SK-N-MC (cell line): ENCODE measurements at regions not wholly inside any gene's neighbourhood (a gene's known extent, or its start where the extent isn't known, plus 50 kb on each side); places are given as distances from the start of the nearest gene placed in this dataset.

Source experiments
- DNase-seq: peaks from one replicate; pipeline ENCODE4 v3.0.0-alpha.2; 2011; ENCODE audit warnings: low read depth, low spot score
- H3K27ac ChIP-seq: fragments of 200-600 bp; sonication (generic); 2 replicates; pipeline ENCODE4 v1.5.1; 2016; ENCODE audit warnings: mixed run types
- H3K36me3 ChIP-seq: fragments of 200-600 bp; sonication (generic); 2 replicates; pipeline ENCODE4 v1.6.1; 2017; ENCODE audit warnings: antibody characterized with exemption, low read length, mixed read lengths; ENCODE audit not compliant: insufficient read depth
- H3K4me3 ChIP-seq: fragments of 200-600 bp; sonication (generic); 2 replicates; pipeline ENCODE4 v1.5.1; 2016
- H3K9ac ChIP-seq: fragments of 200-600 bp; sonication (generic); 2 replicates; pipeline ENCODE4 v1.8.0; 2017; ENCODE audit warnings: mixed run types, mixed read lengths; ENCODE audit not compliant: insufficient read length
- H3K9me3 ChIP-seq: fragments of 200-600 bp; sonication (generic); 2 replicates; pipeline ENCODE4 v1.6.1; 2017; ENCODE audit warnings: low read depth, mild to moderate bottlenecking, antibody characterized with exemption, low read length, moderate library complexity, mixed read lengths
- EZH2 ChIP-seq: fragments of 200-600 bp; sonication (generic); IDR thresholded peaks from one replicate; pipeline ENCODE4 v1.6.1; 2017; ENCODE audit warnings: antibody characterized with exemption
- FOXP2 ChIP-seq: optimal IDR thresholded peaks from 2 replicates; pipeline ENCODE3; 2011; ENCODE audit warnings: mild to moderate bottlenecking, moderate library complexity; ENCODE audit not compliant: insufficient read depth; ENCODE audit errors: extremely low read length, control extremely low read depth
- POLR2AphosphoS5 ChIP-seq: IDR thresholded peaks from 2 replicates; pipeline ENCODE4 v1.6.1; 2012; ENCODE audit warnings: mild to moderate bottlenecking, low read depth, low read length, borderline replicate concordance

DNA sequence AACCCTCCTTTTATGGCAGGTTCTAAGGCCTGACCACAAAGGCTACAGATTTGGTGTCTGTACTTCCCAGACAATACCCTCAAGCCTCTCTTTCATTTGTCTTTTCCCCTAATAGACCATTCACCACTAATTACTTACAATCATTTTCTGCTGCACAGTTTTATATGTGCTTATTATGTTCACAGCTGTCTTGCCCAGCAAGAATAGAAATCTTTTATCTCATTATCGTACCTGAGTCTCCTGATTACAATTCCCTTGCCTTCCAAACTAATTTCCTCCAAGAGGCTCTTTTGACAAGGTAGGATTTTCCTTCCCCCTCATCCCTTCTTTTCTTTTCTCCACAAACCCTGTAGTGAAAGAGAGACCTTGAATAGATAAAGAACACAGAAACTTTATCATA, 352.5 kb upstream of the FMR1 start:
- Histone ChIP-seq H3K9ac (no peak overlapping the region), H3K4me3 (no peak overlapping the region), H3K9me3 (no peaks in the 10 kb centered on the region), H3K27ac (no peak overlapping the region), H3K36me3 (no peaks in the 10 kb centered on the region)
- no peak for TF ChIP-seq FOXP2
- no peak for TF ChIP-seq EZH2
- no peak for TF ChIP-seq POLR2AphosphoS5
- DNase-seq, result no peak

DNA sequence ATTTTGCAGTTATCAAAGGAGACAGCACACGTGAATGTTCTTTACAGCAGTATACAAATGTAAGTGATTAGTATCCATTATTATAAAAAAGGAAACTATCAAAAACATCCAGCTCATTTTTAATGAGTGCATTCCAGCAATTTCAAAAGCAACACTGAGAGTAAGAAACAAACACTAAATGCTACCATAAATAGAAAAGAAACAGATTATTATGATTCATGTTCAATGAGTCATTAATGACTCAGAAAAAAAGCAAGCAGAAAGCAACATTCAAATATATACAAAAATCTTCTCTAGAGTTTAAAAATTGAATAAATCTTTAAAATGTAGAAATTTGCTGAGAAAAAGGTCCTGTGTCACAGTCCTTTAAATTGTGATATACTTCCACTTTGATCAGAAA, 346.5 kb upstream of the FMR1 start:
- Histone ChIP-seq H3K9me3 (no peaks in the 10 kb centered on the region), H3K27ac (no peak overlapping the region), H3K36me3 (no peaks in the 10 kb centered on the region), H3K9ac (no peak overlapping the region), H3K4me3 (no peak overlapping the region)
- TF ChIP-seq EZH2, result no peak
- no peak for TF ChIP-seq POLR2AphosphoS5
- no peak for TF ChIP-seq FOXP2
- no peak for DNase-seq

DNA sequence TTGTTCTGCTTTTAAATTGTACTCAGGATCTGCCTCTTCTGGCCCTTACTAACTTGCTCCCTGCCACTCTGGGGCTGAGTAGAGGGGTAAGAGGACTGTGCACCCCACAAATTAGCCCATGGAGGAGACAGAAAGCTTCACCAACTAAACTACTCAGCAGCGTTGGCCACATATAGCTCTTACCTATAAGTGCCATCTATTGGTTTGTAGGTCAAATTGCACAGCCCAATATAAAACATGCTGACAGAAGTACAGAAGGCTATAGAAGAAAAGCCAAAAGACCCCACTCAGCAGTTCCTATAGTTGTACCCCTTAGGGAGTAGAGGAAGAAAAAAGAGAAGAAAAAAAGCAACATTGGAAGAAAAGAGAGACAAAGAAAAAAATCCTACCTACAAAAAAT, 341.2 kb upstream of the FMR1 start:
- Histone ChIP-seq H3K9me3 (no peaks in the 10 kb centered on the region), H3K27ac (no peak overlapping the region), H3K4me3 (no peak overlapping the region), H3K9ac (no peak overlapping the region), H3K36me3 (no peaks in the 10 kb centered on the region)
- TF ChIP-seq EZH2, result no peak
- no peak for TF ChIP-seq FOXP2
- TF ChIP-seq POLR2AphosphoS5, result no peak
- no peak for DNase-seq

DNA sequence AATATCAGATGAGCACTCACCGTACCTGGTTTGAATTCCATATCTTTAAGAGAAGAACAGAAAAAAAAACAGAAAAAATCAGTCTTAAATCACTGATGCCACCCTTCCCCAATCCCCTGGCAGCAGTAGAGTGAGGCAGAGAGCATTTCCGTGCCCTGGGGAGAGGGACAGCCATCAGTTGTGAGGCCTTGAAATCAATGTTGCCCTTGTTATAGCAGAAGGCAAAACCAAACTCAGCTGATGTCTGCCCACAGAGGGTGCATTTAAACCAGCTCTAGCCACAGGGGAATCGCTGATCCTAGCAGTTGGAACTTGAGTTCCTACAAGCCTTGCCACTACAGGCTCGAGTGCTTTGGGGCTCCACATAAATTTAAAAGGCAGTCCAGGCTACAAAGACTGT, 338.5 kb upstream of the FMR1 start:
- TF ChIP-seq POLR2AphosphoS5, result no peak
- no peak for TF ChIP-seq FOXP2
- TF ChIP-seq EZH2, result no peak
- no peaks in the 10 kb centered on the region for H3K9me3 ChIP-seq
- no peak overlapping the region for H3K4me3 ChIP-seq

DNA sequence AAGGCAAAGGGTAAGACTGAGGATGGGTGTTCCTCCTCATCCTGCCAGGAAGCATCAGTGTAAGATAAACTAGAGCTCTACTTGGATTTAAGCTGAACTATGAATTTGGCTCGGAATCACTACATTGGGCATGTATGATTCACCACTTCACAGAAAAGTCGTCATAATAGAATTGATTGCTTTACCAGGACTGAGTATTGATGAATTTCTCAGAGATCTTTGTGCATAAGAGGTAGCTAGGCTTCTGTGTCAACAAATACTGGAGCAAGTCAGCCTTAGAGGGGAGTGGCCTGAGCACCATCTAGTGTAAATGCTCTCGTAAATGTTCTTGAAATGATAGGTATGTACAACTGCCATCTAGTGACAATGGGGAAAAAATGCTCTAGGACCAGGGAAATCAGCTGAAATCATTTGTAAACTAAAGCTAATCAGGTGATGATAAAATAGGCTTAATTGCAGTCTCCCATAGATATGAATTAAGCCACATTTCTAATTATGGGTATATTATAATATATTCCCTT, 309.5 kb upstream of the FMR1 start:
- no peaks in the 10 kb centered on the region for H3K36me3 ChIP-seq
- H3K9me3 ChIP-seq, result no peaks in the 10 kb centered on the region
- no peak overlapping the region for H3K4me3 ChIP-seq
- H3K9ac ChIP-seq, result no peak overlapping the region
- no peak for TF ChIP-seq EZH2
- H3K27ac ChIP-seq, result no peak overlapping the region
- no peak for DNase-seq

More for the DNA sequence above, 338.5 kb upstream of the FMR1 start:
- Histone ChIP-seq H3K9ac (no peak overlapping the region), H3K36me3 (no peaks in the 10 kb centered on the region), H3K27ac (no peak overlapping the region)
- DNase-seq, result no peak

DNA sequence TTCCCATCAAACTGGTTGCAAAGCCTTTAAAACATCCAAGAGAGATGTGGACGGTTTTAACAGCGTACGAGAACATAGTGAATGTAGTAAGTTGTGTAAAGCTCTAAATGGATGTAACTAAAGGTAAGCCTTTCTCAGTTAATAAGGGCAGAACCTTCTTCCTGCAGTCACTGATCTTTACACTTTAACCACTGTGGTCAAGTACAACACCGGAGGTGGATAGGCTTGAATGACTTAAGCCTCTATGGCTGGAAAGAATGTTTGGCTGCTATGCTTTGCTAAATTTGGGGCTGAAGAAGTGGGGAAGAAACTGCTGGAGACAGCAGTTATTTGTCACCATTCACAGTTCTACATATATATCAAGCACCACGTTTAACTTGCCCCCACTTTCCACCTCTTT, 285.1 kb upstream of the FMR1 start:
- H3K36me3 ChIP-seq, result no peaks in the 10 kb centered on the region
- H3K9ac ChIP-seq, result no peak overlapping the region
- H3K27ac ChIP-seq, result no peak overlapping the region
- no peaks in the 10 kb centered on the region for H3K9me3 ChIP-seq
- DNase-seq, result no peak
- TF ChIP-seq FOXP2 (no peak), POLR2AphosphoS5 (no peak), EZH2 (no peak)
- H3K4me3 ChIP-seq, result no peak overlapping the region

DNA sequence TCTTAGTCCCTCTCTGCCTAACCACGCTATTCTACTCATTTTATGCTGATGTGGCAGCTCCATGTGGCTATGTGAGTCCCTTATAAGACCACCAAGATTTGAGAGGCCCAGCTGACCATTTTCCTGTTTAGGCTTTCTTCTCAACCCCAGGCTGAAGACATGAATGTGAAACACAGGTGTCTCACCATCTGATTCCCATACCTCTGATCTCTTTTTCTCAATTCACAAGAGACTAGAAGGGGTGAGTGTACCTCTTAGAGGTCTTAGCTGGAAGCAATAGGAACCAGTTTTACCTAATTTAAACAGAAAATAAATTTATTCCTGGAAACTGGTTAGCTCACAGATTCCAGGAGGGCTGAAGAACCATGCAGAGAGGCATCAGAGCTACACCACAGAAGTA, 276.5 kb upstream of the FMR1 start:
- Histone ChIP-seq H3K36me3 (no peaks in the 10 kb centered on the region), H3K9me3 (no peaks in the 10 kb centered on the region), H3K4me3 (no peak overlapping the region), H3K9ac (no peak overlapping the region), H3K27ac (no peak overlapping the region)
- no peak for DNase-seq
- TF ChIP-seq POLR2AphosphoS5, result no peak
- no peak for TF ChIP-seq EZH2

DNA sequence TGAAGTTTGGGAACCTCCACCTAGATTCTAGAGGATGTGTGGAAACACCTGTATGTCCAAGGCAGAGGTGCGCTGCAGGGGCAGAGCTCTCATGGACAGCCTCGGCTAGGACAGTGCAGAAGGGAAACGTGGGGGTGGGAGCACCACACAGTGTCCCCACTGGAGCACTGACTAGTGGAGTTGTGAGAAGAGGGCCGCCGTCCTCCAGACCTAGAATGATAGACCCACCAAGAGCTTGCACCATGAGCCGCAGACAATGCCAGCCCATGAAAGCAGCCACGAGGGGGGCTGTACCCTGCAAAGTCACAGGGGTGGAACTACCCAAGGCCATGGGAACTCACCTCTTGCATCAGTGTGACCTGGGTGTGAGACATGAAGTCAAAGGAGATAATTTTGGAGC, 274.5 kb upstream of the FMR1 start:
- TF ChIP-seq POLR2AphosphoS5, result no peak
- TF ChIP-seq EZH2, result no peak
- no peak for TF ChIP-seq FOXP2

DNA sequence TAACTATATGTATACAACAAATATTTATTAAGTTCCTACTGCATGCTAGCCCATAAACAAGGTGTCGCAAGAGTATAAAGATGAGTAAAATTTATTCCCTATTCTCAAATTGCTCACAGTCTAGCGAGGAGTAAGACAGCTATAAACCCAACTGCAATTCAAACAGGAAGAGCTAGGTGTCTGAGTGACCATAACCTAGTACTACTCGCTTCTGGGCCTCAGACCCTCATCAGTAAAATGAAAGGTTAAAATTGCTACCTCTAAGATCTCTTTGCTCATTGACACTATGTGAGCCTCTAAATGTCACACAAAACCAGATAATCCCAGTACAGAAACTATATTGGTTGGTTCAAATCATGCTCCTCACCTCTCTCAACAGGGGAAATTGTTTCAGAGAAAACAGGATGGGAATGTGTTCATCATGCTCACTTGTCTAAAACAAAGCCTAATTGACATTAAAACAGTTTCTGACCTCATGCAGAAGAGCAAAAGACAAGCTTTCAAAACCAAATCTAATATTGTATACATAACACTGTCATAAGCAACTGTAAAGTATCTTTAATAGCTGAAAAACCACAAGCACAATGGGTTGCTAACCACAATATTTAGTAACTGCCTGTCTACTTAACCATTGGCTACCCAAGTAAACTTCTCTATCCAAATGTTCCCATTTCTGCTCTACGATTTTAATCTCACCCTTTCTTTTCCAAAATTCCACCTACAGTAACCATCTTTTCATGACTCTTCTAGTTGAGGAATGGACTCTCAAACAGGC, 264.6 kb upstream of the FMR1 start:
- H3K4me3 ChIP-seq, result no peak overlapping the region

More for the DNA sequence above, 274.5 kb upstream of the FMR1 start:
- Histone ChIP-seq H3K9me3 (no peaks in the 10 kb centered on the region), H3K4me3 (no peak overlapping the region), H3K27ac (no peak overlapping the region), H3K9ac (no peak overlapping the region), H3K36me3 (no peaks in the 10 kb centered on the region)
- DNase-seq, result no peak

More for the DNA sequence above, 264.6 kb upstream of the FMR1 start:
- no peak overlapping the region for H3K27ac ChIP-seq
- TF ChIP-seq EZH2 (no peak), POLR2AphosphoS5 (no peak)
- no peaks in the 10 kb centered on the region for H3K36me3 ChIP-seq
- H3K9me3 ChIP-seq, result no peaks in the 10 kb centered on the region
- DNase-seq, result no peak
- no peak overlapping the region for H3K9ac ChIP-seq
